ENCODE measurements at regions not wholly inside any gene's neighbourhood (a gene's known extent, or its start where the extent isn't known, plus 50 kb on each side); places are given as distances from the start of the nearest gene placed in this dataset.

DNA sequence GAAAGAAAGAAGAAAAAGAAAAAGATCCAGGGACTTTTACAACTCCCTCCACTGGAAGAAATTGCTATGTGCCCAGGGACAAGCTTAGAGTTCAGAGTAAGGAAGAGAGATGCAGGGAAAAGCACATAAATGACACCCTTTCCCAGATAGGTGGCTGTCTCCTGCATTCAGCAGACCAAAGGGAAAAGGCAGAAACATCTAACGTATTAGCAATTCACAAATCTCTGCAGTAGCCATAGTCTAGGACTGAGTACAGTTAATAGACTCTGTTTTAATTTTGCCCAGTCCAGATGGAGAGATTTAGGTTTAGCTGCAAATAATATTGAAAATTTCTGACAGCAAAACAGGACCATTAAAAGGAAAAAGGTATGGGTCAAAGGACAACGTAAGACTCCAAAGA, 71.3 kb upstream of the TNFRSF21 start:
- TF ChIP-seq BHLHE40 (IDR thresholded peaks at IDR 0.05; ENCODE audit: borderline replicate concordance) (no peak), NFRKB (IDR thresholded peaks at IDR 0.05) (no peak), HDGF (IDR thresholded peaks at IDR 0.05; ENCODE audit: borderline replicate concordance) (no peak), FOXM1 (IDR thresholded peaks at IDR 0.05; ENCODE audit: borderline replicate concordance) (no peak), FOXK2 (IDR thresholded peaks at IDR 0.05) (no peak), FOXA1 (IDR thresholded peaks at IDR 0.05) (no peak), LEF1 (IDR thresholded peaks at IDR 0.05; ENCODE audit: borderline replicate concordance) (no peak), TARDBP (IDR thresholded peaks at IDR 0.05) (no peak), ZNF384 (IDR thresholded peaks at IDR 0.05) (no peak), SP1 (IDR thresholded peaks at IDR 0.05) (no peak), ELF4 (IDR thresholded peaks at IDR 0.05) (no peak), CTBP1 (IDR thresholded peaks at IDR 0.05; ENCODE audit: borderline replicate concordance) (no peak)
- TF ChIP-seq, protein P1, sequence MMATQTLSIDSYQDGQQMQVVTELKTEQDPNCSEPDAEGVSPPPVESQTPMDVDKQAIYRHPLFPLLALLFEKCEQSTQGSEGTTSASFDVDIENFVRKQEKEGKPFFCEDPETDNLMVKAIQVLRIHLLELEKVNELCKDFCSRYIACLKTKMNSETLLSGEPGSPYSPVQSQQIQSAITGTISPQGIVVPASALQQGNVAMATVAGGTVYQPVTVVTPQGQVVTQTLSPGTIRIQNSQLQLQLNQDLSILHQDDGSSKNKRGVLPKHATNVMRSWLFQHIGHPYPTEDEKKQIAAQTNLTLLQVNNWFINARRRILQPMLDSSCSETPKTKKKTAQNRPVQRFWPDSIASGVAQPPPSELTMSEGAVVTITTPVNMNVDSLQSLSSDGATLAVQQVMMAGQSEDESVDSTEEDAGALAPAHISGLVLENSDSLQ (IDR thresholded peaks at IDR 0.05), result no peak

Measured in HEK293T (cell line).